ENCODE measurements at regions not wholly inside any gene's neighbourhood (a gene's known extent, or its start where the extent isn't known, plus 50 kb on each side); places are given as distances from the start of the nearest gene placed in this dataset.

DNA sequence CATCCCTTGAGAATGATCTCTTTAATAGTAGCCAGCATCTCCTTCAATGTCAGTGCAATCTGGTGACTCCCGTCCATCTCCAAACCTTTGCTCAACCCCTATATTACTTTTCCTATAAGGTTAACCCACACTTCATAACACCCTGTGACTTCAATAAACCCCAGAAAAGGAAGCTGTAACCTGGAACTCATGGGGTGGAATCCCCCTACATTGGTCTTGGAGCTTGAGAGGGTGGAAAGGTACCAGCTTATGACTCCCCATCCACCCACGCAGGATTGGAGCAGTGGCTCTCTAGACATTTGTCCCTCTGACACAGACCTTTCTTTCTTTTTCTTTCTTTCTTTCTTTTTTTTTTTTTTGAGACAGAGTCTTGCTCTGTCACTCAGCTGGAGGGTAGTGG lies 54.7 kb upstream of the ZFR start:
- CTCF ChIA-PET: interaction anchor here (0.5 to 1.0 kb wide), 2 partner anchors 91 to 124 kb away, joined by 3 to 10 read pairs; no protein-coding TSS in a partner anchor
- Histone ChIP-seq H3K4me1 (replicated peaks; ENCODE audit: insufficient read depth) (no peaks in the 10 kb centered on the region), H3K4me2 (no peak overlapping the region)

GRCh38 chr5:32498484-32498883 lies 53.9 kb upstream of the ZFR start:
- H3K9me2 ChIP-seq (ENCODE audit: insufficient read depth): no peaks in the 10 kb centered on the region
- no peaks in the 10 kb centered on the region for H3K36me3 ChIP-seq (ENCODE audit: low read depth)
- intact Hi-C loops (cut with micrococcal nuclease; ENCODE audit: unreplicated experiment): no loop called here
- TF ChIP-seq, protein P1, sequence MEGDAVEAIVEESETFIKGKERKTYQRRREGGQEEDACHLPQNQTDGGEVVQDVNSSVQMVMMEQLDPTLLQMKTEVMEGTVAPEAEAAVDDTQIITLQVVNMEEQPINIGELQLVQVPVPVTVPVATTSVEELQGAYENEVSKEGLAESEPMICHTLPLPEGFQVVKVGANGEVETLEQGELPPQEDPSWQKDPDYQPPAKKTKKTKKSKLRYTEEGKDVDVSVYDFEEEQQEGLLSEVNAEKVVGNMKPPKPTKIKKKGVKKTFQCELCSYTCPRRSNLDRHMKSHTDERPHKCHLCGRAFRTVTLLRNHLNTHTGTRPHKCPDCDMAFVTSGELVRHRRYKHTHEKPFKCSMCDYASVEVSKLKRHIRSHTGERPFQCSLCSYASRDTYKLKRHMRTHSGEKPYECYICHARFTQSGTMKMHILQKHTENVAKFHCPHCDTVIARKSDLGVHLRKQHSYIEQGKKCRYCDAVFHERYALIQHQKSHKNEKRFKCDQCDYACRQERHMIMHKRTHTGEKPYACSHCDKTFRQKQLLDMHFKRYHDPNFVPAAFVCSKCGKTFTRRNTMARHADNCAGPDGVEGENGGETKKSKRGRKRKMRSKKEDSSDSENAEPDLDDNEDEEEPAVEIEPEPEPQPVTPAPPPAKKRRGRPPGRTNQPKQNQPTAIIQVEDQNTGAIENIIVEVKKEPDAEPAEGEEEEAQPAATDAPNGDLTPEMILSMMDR (conservative IDR thresholded peaks at IDR 0.05): no peak
- no peak for TF ChIP-seq EZH2 (IDR thresholded peaks at IDR 0.05; ENCODE audit: low read depth)
- ChIA-PET CTCF (interaction anchor here (0.8 to 1.0 kb wide), 2 partner anchors 91 to 939 kb away, joined by 3 to 10 read pairs; no protein-coding TSS in a partner anchor), POLR2A (ENCODE audit: unreplicated experiment) (no interaction called here)
- H3K27ac ChIP-seq: no peak overlapping the region
- H3K4me3 ChIP-seq: no peak overlapping the region
- H3K4me2 ChIP-seq: no peak overlapping the region
- no peak for DNase-seq
- H3F3A ChIP-seq (ENCODE audit: insufficient read depth, low read depth): no peaks in the 10 kb centered on the region
- no peaks in the 10 kb centered on the region for H3K9me3 ChIP-seq (ENCODE audit: insufficient read depth, low read depth)
- no peaks in the 10 kb centered on the region for H3K4me1 ChIP-seq (replicated peaks; ENCODE audit: insufficient read depth)
- H4K20me1 ChIP-seq (ENCODE audit: insufficient read depth): no peaks in the 10 kb centered on the region
- peaks cover 73% of the 10 kb centered on the region for H3K27me3 ChIP-seq (ENCODE audit: insufficient read depth, low read depth)
- no peak overlapping the region for H2AFZ ChIP-seq
- H3K79me2 ChIP-seq (ENCODE audit: low read depth): no peaks in the 10 kb centered on the region
- BruUV-seq (replicated peaks): no TSS peak

More for the DNA sequence above, 54.7 kb upstream of the ZFR start:
- TF ChIP-seq EZH2 (IDR thresholded peaks at IDR 0.05; ENCODE audit: low read depth): no peak
- TF ChIP-seq, protein P1 (conservative IDR thresholded peaks at IDR 0.05): no peak
- H3K36me3 ChIP-seq (ENCODE audit: low read depth): no peaks in the 10 kb centered on the region
- intact Hi-C loops (cut with micrococcal nuclease; ENCODE audit: unreplicated experiment): no loop called here
- H3F3A ChIP-seq (ENCODE audit: insufficient read depth, low read depth): no peaks in the 10 kb centered on the region
- H3K9me3 ChIP-seq (ENCODE audit: insufficient read depth, low read depth): no peaks in the 10 kb centered on the region
- H3K4me3 ChIP-seq: no peak overlapping the region
- H3K27ac ChIP-seq: no peak overlapping the region
- H4K20me1 ChIP-seq (ENCODE audit: insufficient read depth): no peaks in the 10 kb centered on the region
- H2AFZ ChIP-seq: no peak overlapping the region
- DNase-seq: no peak
- no TSS peak for BruUV-seq (replicated peaks)
- peaks cover 78% of the 10 kb centered on the region for H3K27me3 ChIP-seq (ENCODE audit: insufficient read depth, low read depth)
- no peaks in the 10 kb centered on the region for H3K9me2 ChIP-seq (ENCODE audit: insufficient read depth)
- no peaks in the 10 kb centered on the region for H3K79me2 ChIP-seq (ENCODE audit: low read depth)
- POLR2A ChIA-PET (ENCODE audit: unreplicated experiment): no interaction called here

DNA sequence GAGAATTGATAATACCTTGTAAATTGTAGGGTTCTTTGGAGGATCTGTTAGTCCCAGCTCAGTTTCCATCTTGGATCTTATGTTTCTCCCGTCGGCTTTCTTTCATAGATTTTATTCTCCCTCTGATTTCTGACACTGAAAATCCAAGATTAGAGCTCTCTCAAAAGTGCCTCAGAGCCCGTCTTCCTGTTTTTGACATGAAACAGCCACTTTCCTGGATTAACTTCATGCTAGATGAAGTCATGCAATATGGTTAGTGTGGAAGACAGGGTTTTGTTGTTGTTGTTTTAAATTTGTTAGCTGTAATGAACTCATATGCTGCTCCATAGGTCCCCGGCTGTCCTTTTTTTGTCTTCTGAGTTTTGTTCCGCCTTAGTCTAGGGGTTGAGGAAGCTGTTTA lies 51.6 kb upstream of the ZFR start:
- no peak overlapping the region for H3K4me3 ChIP-seq
- no peaks in the 10 kb centered on the region for H3K9me2 ChIP-seq (ENCODE audit: insufficient read depth)
- H2AFZ ChIP-seq: no peak overlapping the region
- no peaks in the 10 kb centered on the region for H4K20me1 ChIP-seq (ENCODE audit: insufficient read depth)
- CTCF ChIA-PET: interaction anchor here (0.6 to 1.5 kb wide), 3 partner anchors 10 to 1360 kb away, joined by 7 to 12 read pairs (median 8); no protein-coding TSS in a partner anchor
- POLR2A ChIA-PET (ENCODE audit: unreplicated experiment): no interaction called here
- intact Hi-C loops (cut with micrococcal nuclease; ENCODE audit: unreplicated experiment): no loop called here
- no TSS peak for BruUV-seq (replicated peaks)
- no peak overlapping the region for H3K4me2 ChIP-seq
- peaks cover 51% of the 10 kb centered on the region for H3K27me3 ChIP-seq (ENCODE audit: insufficient read depth, low read depth)
- no peaks in the 10 kb centered on the region for H3K4me1 ChIP-seq (replicated peaks; ENCODE audit: insufficient read depth)
- TF ChIP-seq, protein P1 (conservative IDR thresholded peaks at IDR 0.05): no peak
- H3K79me2 ChIP-seq (ENCODE audit: low read depth): no peaks in the 10 kb centered on the region
- H3F3A ChIP-seq (ENCODE audit: insufficient read depth, low read depth): no peaks in the 10 kb centered on the region
- no peak for DNase-seq
- no peak overlapping the region for H3K27ac ChIP-seq
- H3K9me3 ChIP-seq (ENCODE audit: insufficient read depth, low read depth): no peaks in the 10 kb centered on the region
- no peaks in the 10 kb centered on the region for H3K36me3 ChIP-seq (ENCODE audit: low read depth)

Data from PC-9 (cell line).